ENCODE measurements at regions not wholly inside any gene's neighbourhood (a gene's known extent, or its start where the extent isn't known, plus 50 kb on each side); places are given as distances from the start of the nearest gene placed in this dataset.

DNA sequence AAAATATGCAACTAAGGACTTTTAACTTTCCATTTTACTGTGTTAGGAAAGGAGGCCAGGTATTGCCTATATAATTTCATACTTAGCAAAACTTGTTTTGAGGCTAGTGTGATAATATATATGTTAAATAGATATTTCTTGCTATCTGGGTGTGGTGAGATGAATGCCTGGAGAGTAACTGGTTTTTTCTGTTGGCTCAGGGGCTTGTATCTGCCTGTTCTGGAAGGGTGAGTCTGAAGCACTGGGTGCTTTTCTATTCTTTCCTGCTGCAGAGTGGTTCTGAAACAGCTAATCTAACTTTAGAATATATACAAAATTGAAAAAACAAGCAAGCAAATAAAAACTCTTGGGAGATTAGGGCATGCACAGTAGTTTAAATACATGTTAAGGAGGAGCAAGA is 64.6 kb upstream of the MYCBP2 start:
- Histone ChIP-seq H3K9me3 (no peaks in the 10 kb centered on the region), H3K4me3 (no peak overlapping the region), H3K27me3 (no peaks in the 10 kb centered on the region), H3K36me3 (no peaks in the 10 kb centered on the region)
- DNase-seq: no peak

DNA sequence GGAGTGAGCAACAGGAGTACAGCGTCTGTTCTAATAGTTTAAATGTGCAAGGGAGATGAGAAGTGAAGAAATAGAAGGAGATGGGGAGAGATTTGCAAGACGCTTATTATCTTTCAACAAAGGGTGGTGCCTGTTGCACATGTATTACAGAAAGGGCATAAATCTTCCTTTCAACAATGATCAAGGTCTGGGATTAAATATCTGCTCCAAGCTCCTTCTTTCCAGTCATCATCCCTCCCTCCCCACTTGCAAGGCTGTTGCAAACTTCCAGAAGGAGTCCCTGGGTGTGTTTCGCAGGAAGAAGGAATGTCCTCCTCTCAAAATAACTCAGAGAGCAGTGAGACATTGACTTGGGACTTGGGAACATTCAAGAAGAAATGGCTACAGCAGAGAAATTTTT is 63.5 kb upstream of the MYCBP2 start:
- DNase-seq: no peak
- Histone ChIP-seq H3K4me3 (no peak overlapping the region), H3K27me3 (no peaks in the 10 kb centered on the region), H3K36me3 (no peaks in the 10 kb centered on the region), H3K9me3 (no peaks in the 10 kb centered on the region)

DNA sequence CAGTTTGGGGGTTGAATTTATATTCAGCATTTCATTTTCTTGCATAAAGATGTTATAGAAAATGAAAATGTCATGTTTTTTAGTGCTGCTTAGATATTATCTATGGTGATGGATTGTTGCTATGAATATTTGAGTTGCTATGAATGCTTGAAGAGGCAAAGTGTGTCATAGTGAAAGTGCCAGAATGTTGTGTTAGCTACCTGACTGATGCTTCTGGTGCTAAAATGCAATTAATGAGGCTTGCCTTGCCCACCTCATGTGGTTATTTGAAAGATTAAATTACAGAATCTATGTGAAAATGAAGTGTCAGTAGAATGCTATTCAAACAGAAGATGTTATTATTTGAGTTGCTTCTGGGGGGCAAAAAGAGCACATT is 62.7 kb upstream of the MYCBP2 start:
- Histone ChIP-seq H3K4me3 (no peak overlapping the region), H3K9me3 (no peaks in the 10 kb centered on the region), H3K36me3 (no peaks in the 10 kb centered on the region), H3K27me3 (no peaks in the 10 kb centered on the region)
- DNase-seq: no peak

DNA sequence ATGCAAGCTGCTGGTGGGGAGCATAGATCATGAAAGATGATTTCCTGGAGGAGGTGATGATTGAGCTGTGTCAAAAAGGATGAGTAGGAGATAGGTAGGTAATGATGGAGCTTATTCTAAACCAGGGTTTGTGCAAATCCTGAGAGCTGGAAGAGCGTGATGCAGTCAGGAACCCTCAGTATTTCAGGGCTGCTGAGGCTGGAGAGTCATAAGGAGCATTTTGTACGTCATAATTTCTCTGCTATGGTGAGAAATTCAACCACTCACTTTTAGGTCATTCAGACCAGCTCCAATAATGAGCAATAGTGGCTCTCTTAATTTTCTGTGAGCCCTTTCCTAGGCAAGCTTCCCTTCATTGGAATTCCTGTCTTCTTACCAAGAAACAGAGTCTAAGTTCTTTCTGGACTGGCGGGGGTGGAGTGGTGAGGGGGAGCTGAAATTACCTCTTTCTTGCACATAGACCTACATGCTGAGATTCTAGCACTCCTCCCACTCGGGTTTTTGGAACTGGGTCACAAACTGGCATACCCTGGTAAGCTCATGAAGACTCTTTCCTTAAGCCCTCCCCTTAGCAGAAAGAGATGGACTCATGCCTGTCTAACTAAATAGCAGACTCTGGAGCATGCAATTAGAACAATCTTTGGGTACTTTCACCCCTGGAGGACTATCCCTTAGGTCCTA is 62.2 kb upstream of the MYCBP2 start:
- no peak for DNase-seq
- Histone ChIP-seq H3K27me3 (no peaks in the 10 kb centered on the region), H3K36me3 (no peaks in the 10 kb centered on the region), H3K4me3 (no peak overlapping the region), H3K9me3 (no peaks in the 10 kb centered on the region)

DNA sequence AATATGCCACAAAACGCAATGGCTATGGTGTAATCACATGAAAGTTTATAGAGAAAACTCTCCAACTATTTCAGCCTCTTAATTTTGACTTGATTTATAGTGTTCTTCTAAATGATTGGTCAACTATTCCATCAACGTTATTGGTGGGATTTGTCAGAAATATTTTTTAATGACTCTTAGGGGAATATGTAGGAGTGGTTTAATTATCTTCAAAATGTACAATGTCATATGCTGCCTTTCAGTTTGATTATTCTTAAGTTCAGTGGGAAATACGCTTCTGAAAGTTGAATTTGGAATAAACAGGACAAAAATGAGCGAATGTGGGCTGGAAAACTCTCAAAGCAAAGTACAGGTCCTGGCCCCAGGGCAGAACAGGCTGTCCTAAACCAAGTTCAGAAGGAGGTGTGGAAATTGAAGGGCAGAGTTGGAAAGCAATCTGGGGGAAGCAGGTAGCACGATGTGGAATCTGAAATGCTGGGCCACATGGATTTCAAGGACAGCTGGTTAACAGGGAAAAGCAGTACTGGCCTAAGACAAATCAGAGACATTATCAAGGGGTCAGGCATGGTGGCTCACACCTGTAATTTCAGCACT is 60.8 kb upstream of the MYCBP2 start:
- DNase-seq: no peak
- no peaks in the 10 kb centered on the region for H3K36me3 ChIP-seq
- H3K27me3 ChIP-seq: no peaks in the 10 kb centered on the region
- H3K4me3 ChIP-seq: no peak overlapping the region
- H3K9me3 ChIP-seq: no peaks in the 10 kb centered on the region

DNA sequence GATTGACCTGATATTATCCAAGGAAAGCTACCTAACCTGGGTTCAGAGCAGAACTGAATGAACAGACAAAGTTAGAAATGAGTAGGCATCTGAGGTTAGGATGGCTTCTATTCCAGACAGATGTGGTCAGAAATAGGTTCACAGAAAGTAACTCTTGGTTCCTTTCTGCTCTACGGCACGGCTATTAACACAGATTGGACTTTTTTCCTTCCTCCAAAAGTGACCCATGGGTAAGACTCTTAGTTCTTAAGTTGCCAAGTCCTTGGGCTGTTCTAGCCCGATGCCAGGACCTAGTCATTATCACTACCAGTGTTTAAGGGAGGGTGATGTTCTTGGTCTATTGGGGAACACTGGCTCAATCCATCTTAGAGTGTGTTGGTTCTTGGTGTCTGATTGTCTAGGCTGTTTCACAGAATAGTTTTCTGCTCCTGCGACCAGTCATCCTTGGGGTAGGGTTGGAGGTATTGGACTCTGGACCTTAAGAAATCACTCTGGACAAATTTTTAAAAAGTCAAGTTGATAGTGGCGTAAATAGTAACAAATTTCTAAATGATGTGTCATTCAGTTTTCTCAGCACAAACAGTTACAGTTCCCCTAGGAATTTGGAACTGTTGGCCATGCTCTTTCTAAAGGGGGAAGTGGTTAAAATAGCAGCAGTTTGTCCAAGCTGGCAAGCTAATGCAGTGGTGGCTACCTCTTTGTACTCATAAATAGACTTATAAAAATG is 60.1 kb upstream of the MYCBP2 start:
- Histone ChIP-seq H3K9me3 (no peaks in the 10 kb centered on the region), H3K27me3 (no peaks in the 10 kb centered on the region), H3K36me3 (no peaks in the 10 kb centered on the region), H3K4me3 (no peak overlapping the region)
- peak; percentile 55 for DNase-seq

DNA sequence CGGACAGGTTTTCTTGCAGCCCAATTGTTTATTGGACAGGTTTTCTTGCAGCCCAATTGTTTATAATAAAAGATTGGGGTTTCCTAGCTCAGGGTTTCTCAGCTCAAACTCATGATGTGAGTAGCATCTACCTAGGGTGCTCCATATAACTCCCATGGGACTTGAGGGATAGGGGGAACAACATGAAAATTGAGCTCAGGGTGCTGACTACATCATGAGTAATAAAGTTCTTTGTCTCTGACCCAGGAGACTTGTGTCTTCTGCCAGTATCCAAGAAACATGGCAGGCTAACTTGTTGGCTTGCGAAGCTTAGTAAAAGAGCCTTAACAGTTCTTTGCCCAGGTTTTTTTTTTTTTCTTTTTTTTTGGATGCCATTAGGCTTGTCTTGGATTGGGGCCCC is 59.2 kb upstream of the MYCBP2 start:
- H3K4me3 ChIP-seq: no peak overlapping the region
- H3K9me3 ChIP-seq: no peaks in the 10 kb centered on the region
- H3K27me3 ChIP-seq: no peaks in the 10 kb centered on the region
- H3K36me3 ChIP-seq: no peaks in the 10 kb centered on the region
- DNase-seq: peak; percentile 52

DNA sequence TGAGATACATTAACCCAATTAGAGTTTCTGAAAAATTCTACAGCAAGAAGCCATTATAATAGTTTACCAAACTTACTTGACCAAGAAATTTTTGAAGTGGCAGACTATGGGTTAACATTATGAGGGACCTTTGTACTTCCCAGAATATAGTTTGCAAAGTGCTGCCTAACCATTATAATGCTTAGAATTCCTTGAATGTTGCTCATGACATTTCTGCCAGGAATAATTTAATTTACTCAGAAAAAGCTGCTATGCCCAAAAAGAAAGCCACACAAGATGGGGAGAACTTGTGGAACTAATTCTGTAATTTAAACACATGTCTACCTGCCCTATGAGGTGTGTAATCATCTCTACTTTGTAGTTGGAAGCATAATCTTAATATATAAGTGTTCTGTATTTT is 58.1 kb upstream of the MYCBP2 start:
- DNase-seq: no peak
- no peaks in the 10 kb centered on the region for H3K9me3 ChIP-seq

DNA sequence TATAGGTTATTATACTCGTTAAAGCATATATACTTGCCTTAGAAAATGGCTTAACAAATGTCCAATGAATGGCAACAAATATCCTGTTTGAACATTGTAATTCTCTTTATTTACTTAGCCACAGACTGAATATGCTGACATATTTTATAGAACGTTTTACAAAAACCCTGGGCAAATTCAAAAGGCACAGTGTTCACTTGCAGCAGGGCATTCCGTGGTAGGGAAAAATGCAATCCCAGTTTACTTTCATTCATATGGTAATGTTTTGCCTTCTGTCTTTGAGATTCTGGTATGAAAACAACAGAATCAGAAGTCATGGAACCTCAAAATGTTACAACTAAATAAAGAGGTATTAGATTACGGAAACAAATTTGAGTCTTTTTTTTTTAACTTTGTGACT is 56.2 kb upstream of the MYCBP2 start:
- H3K9me3 ChIP-seq: no peaks in the 10 kb centered on the region
- H3K36me3 ChIP-seq: no peaks in the 10 kb centered on the region
- no peak for DNase-seq
- H3K4me3 ChIP-seq: no peak overlapping the region
- no peaks in the 10 kb centered on the region for H3K27me3 ChIP-seq

More for the DNA sequence above, 58.1 kb upstream of the MYCBP2 start:
- no peaks in the 10 kb centered on the region for H3K27me3 ChIP-seq
- H3K36me3 ChIP-seq: no peaks in the 10 kb centered on the region
- no peak overlapping the region for H3K4me3 ChIP-seq

DNA sequence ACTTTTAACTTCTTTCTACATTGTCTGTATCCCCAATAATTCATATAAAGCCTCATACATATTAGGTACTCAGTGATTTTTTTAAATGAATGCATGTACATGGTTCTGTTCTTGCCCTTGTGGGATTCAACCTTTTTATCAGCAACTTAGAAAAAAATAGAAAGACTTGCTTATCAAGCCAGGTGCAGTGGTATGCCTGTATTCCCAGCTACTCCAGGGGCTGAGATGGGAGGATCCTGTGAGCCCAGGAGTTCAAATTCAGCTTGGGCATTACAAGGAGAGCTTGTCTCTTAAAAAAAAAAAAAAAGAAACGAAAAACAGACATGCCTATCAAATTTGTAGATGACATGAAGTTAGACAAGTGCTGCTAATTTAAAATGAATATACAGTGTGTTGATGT is 54.2 kb upstream of the MYCBP2 start:
- Histone ChIP-seq H3K36me3 (no peaks in the 10 kb centered on the region), H3K4me3 (no peak overlapping the region), H3K27me3 (no peaks in the 10 kb centered on the region), H3K9me3 (no peaks in the 10 kb centered on the region)
- DNase-seq: no peak

DNA sequence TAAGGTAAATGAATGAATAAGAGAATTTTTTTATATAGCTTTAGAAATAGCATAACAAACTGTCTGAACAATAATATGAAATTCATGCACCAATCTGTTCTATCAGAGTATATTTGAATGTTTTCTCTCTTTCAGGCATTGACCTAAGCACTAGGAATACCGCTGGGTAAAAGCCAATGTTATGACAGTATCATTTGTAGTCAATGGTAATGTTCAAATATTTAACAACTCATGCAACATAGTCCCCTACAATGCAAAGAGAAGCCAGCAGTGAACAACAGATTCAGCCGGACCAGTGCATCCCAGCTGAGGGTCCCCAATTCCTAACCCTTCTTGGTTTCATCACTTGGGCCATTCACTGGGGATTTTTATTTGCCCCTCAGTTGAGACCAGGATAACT is 52.6 kb upstream of the MYCBP2 start:
- Histone ChIP-seq H3K36me3 (no peaks in the 10 kb centered on the region), H3K4me3 (no peak overlapping the region), H3K27me3 (no peaks in the 10 kb centered on the region), H3K9me3 (no peaks in the 10 kb centered on the region)
- no peak for DNase-seq

DNA sequence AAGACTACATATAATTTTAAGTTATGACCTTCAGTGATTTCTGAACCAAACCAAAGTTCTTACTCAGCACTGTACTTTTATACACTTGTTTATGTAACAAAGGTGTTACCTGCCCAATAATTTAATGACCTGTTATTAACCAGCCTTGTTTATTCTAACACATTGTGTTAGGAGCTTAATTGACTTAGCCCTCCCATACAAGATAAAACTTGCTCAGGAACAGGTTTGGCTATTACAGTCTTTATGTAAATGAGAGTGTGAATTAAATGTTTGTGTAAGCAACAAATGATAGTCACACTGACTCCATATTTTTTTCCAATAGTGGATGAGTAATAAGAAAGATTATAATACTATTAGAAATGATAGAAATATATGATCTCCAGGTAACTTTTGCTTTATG is 51.8 kb upstream of the MYCBP2 start:
- Histone ChIP-seq H3K36me3 (no peaks in the 10 kb centered on the region), H3K9me3 (no peaks in the 10 kb centered on the region), H3K4me3 (no peak overlapping the region), H3K27me3 (no peaks in the 10 kb centered on the region)
- DNase-seq: no peak

DNA sequence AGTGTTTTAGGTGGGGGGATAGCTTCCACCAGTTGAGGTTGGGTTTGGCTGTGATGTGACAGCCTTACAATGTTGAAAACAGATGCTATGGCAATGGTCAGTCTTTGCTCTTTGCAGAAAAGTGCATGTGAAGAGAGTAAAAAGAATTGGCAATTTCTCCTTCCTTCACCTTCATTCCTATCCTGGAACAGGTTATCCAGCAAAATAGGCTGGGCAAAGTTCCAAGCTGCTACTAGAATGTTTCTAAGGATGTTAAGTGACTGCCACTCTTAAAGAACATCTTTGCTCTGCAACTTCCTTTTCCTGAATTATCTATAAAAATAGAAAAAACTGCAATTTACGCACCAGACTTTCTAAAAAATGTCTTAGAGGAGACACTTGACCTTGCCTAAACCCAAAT is 50.1 kb upstream of the MYCBP2 start:
- no peaks in the 10 kb centered on the region for H3K9me3 ChIP-seq
- H3K4me3 ChIP-seq: no peak overlapping the region
- H3K36me3 ChIP-seq: no peaks in the 10 kb centered on the region
- no peaks in the 10 kb centered on the region for H3K27me3 ChIP-seq
- no peak for DNase-seq

Data from MG63 (cell line).